CD14-positive monocyte (primary cell): ENCODE measurements at regions not wholly inside any gene's neighbourhood (a gene's known extent, or its start where the extent isn't known, plus 50 kb on each side); places are given as distances from the start of the nearest gene placed in this dataset.

Experiments used
- DNase-seq, 3 donors: peaks; one replicate each; pipeline ENCODE4 v3.0.0-alpha.2; 2011 to 2022
- H2AFZ ChIP-seq: 2 replicates; pipeline ENCODE4 v1.6.0; 2012; ENCODE audit warnings: mild to moderate bottlenecking, low read depth, low read length, inconsistent platforms; ENCODE audit not compliant: insufficient read depth, poor library complexity, severe bottlenecking
- H3K27ac ChIP-seq, 2 donors: 1 replicate in 1 of 2; 2 replicates in 1 of 2; pipeline ENCODE4 v1.5.1; 2012 to 2013; ENCODE audit warnings: low read length in 2 of 2, control low read depth in 1 of 2, inconsistent platforms in 1 of 2, low read depth in 1 of 2, mild to moderate bottlenecking in 1 of 2
- H3K27me3 ChIP-seq, 2 donors: one replicate each; pipeline versions ENCODE4 v1.6.0 to v1.6.1; 2011 to 2013; ENCODE audit warnings: low read length in 2 of 2; ENCODE audit not compliant: control insufficient read depth in 2 of 2, insufficient read depth in 2 of 2
- H3K36me3 ChIP-seq, 2 donors: replicated peaks in 1 of 2; 1 replicate in 1 of 2; 2 replicates in 1 of 2; pipeline versions ENCODE4 v1.5.1 to v1.6.1; 2012 to 2013; ENCODE audit warnings: low read length in 2 of 2, control low read depth in 1 of 2, inconsistent platforms in 1 of 2, mild to moderate bottlenecking in 1 of 2; ENCODE audit not compliant: insufficient read depth in 2 of 2, control insufficient read depth in 1 of 2
- H3K4me1 ChIP-seq, 2 donors: 1 replicate in 1 of 2; 2 replicates in 1 of 2; pipeline versions ENCODE4 v1.5.1 to v1.6.1; 2012 to 2013; ENCODE audit warnings: low read length in 2 of 2, control low read depth in 1 of 2, inconsistent platforms in 1 of 2, mild to moderate bottlenecking in 1 of 2, moderate library complexity in 1 of 2; ENCODE audit not compliant: insufficient read depth in 2 of 2, control insufficient read depth in 1 of 2
- H3K4me2 ChIP-seq: replicated peaks from 2 replicates; pipeline ENCODE3; 2012; ENCODE audit warnings: low read length, moderate library complexity, mild to moderate bottlenecking; ENCODE audit not compliant: poor library complexity, severe bottlenecking; ENCODE audit errors: extremely low read depth
- H3K4me3 ChIP-seq, 3 experiments: fragments of 200-600 bp in 1 of 3; sonication (generic) in 1 of 3; replicated peaks in 1 of 3; 1 replicate in 2 of 3; 2 replicates in 1 of 3; pipeline ENCODE4 v1.5.1; 2011 to 2013; ENCODE audit warnings: low read length in 3 of 3, mild to moderate bottlenecking in 3 of 3, control low read depth in 2 of 3, low read depth in 2 of 3, inconsistent platforms in 1 of 3, moderate library complexity in 1 of 3
- H3K79me2 ChIP-seq: 2 replicates; pipeline ENCODE4 v1.6.0; 2012; ENCODE audit warnings: mild to moderate bottlenecking, control low read depth, inconsistent platforms, low read length, moderate library complexity; ENCODE audit not compliant: insufficient read depth
- H3K9ac ChIP-seq: 2 replicates; pipeline ENCODE4 v1.6.0; 2017; ENCODE audit warnings: low read length, mild to moderate bottlenecking; ENCODE audit not compliant: insufficient read depth, poor library complexity, severe bottlenecking
- H3K9me3 ChIP-seq, 2 donors: replicated peaks in 1 of 2; 1 replicate in 1 of 2; 2 replicates in 1 of 2; pipeline versions ENCODE4 v1.5.1 to v1.6.1; 2012 to 2013; ENCODE audit warnings: low read length in 2 of 2, control low read depth in 1 of 2; ENCODE audit not compliant: control insufficient read depth in 1 of 2, insufficient read depth in 1 of 2
- H4K20me1 ChIP-seq: 2 replicates; pipeline ENCODE4 v1.6.0; 2012; ENCODE audit warnings: mild to moderate bottlenecking, low read length, control low read depth, moderate library complexity; ENCODE audit not compliant: insufficient read depth
- H3K27ac Mint-ChIP-seq, 7 donors: one replicate each; pipeline ENCODE4 v1.8.0; 2020; ENCODE audit warnings: mild to moderate bottlenecking in 7 of 7, mixed read lengths in 7 of 7, moderate library complexity in 6 of 7, inconsistent platforms in 2 of 7
- H3K27me3 Mint-ChIP-seq, 3 donors: one replicate each; pipeline ENCODE4 v1.8.0; 2021 to 2022; ENCODE audit warnings: low read depth in 3 of 3, mild to moderate bottlenecking in 3 of 3, mixed read lengths in 3 of 3, moderate library complexity in 3 of 3, inconsistent platforms in 1 of 3
- H3K36me3 Mint-ChIP-seq, 2 donors: one replicate each; pipeline ENCODE4 v1.8.0; 2020; ENCODE audit warnings: mixed read lengths in 2 of 2, inconsistent platforms in 1 of 2, mild to moderate bottlenecking in 1 of 2
- H3K4me1 Mint-ChIP-seq: one replicate; pipeline ENCODE4 v1.8.0; 2020; ENCODE audit warnings: mild to moderate bottlenecking, mixed read lengths
- H3K4me3 Mint-ChIP-seq, 2 donors: one replicate each; pipeline ENCODE4 v1.8.0; 2020; ENCODE audit warnings: mild to moderate bottlenecking in 2 of 2, mixed read lengths in 2 of 2, moderate library complexity in 1 of 2
- H3K9me3 Mint-ChIP-seq, 7 donors: one replicate each; pipeline ENCODE4 v1.8.0; 2020 to 2022; ENCODE audit warnings: mixed read lengths in 7 of 7, mild to moderate bottlenecking in 6 of 7, moderate library complexity in 6 of 7, inconsistent platforms in 2 of 7
- CTCF ChIP-seq: fragments of 200-600 bp; IDR thresholded peaks from one replicate; pipeline ENCODE4 v1.8.0; 2022; ENCODE audit warnings: antibody characterized with exemption, mild to moderate bottlenecking
- WGBS: methylation state at CpG from one replicate; pipeline ENCODE4 v1.1.5; 2013; ENCODE audit warnings: missing lambda C conversion rate; ENCODE audit not compliant: insufficient coverage; 5-methylcytosine and 5-hydroxymethylcytosine counted together
- intact Hi-C, 2 donors: fragments of 100-400 bp; cut with micrococcal nuclease; formaldehyde crosslinking; loops; one replicate each; pipeline versions ENCODE4 v1.15.0 to v1.15.1; 2023

GRCh38 chr7:120089968-120090367, 183.0 kb upstream of the KCND2 start:
- 66% methylated on average over 2 of the region's 4 CpGs for WGBS

GRCh38 chr7:120091807-120092206, 181.2 kb upstream of the KCND2 start:
- no peaks in the 10 kb centered on the region for H3K4me1 ChIP-seq
- H3K79me2 ChIP-seq, result no peaks in the 10 kb centered on the region
- no peaks in the 10 kb centered on the region for H3K36me3 Mint-ChIP-seq
- H3K36me3 ChIP-seq, result no peaks in the 10 kb centered on the region
- intact Hi-C loops, result no loop called here
- DNase-seq, result no peak
- H3K27me3 Mint-ChIP-seq, result peaks cover 0 to 1% (median 0%) of the 10 kb centered on the region in 3 donors
- H3K9ac ChIP-seq, result no peak overlapping the region
- no peaks in the 10 kb centered on the region for H3K4me1 Mint-ChIP-seq
- H3K4me3 ChIP-seq, result no peak overlapping the region
- H3K9me3 Mint-ChIP-seq, result no peaks in the 10 kb centered on the region
- no peak overlapping the region for H3K27ac Mint-ChIP-seq
- H3K27me3 ChIP-seq, result no peaks in the 10 kb centered on the region
- H3K4me2 ChIP-seq, result no peak overlapping the region
- H3K27ac ChIP-seq, result no peak overlapping the region
- no peaks in the 10 kb centered on the region for H4K20me1 ChIP-seq
- no peak overlapping the region for H2AFZ ChIP-seq
- H3K9me3 ChIP-seq, result no peaks in the 10 kb centered on the region
- H3K4me3 Mint-ChIP-seq, result no peak overlapping the region
- 77% methylated on average over 3 of the region's 3 CpGs for WGBS
- no peak for TF ChIP-seq CTCF

More at GRCh38 chr7:120089968-120090367, 183.0 kb upstream of the KCND2 start:
- H3K4me1 ChIP-seq, result no peaks in the 10 kb centered on the region
- no peaks in the 10 kb centered on the region for H3K9me3 ChIP-seq
- no peaks in the 10 kb centered on the region for H3K36me3 Mint-ChIP-seq
- H3K4me2 ChIP-seq, result no peak overlapping the region
- H4K20me1 ChIP-seq, result no peaks in the 10 kb centered on the region
- H3K9ac ChIP-seq, result no peak overlapping the region
- no peaks in the 10 kb centered on the region for H3K27me3 ChIP-seq
- H2AFZ ChIP-seq, result no peak overlapping the region
- H3K79me2 ChIP-seq, result no peaks in the 10 kb centered on the region
- no peak overlapping the region for H3K27ac ChIP-seq
- no peak overlapping the region for H3K4me3 Mint-ChIP-seq
- H3K27me3 Mint-ChIP-seq, result peaks cover 0 to 1% (median 0%) of the 10 kb centered on the region in 3 donors
- intact Hi-C loops, result no loop called here
- DNase-seq, result no peak
- H3K9me3 Mint-ChIP-seq, result no peaks in the 10 kb centered on the region
- peak overlapping the region in 1 of 7 donors; percentile 52 for H3K27ac Mint-ChIP-seq
- no peaks in the 10 kb centered on the region for H3K36me3 ChIP-seq
- H3K4me1 Mint-ChIP-seq, result no peaks in the 10 kb centered on the region
- no peak overlapping the region for H3K4me3 ChIP-seq
- no peak for TF ChIP-seq CTCF
